ENCODE measurements at regions not wholly inside any gene's neighbourhood (a gene's known extent, or its start where the extent isn't known, plus 50 kb on each side); places are given as distances from the start of the nearest gene placed in this dataset.
A peak's percentile ranks its signal among the peaks of the same experiment; 100 is the strongest.

- no peaks in the 10 kb centered on the region for H3K9me3 ChIP-seq
- no peaks in the 10 kb centered on the region for H3K36me3 Mint-ChIP-seq (ENCODE audit: insufficient read depth, unreplicated experiment)
- no peak overlapping the region for H3K4me3 Mint-ChIP-seq (ENCODE audit: unreplicated experiment)
- ChIA-PET POLR2A (no interaction called here), CTCF (no interaction called here)
- no peak for DNase-seq
- no peak for TF ChIP-seq CTCF (IDR thresholded peaks at IDR 0.05; ENCODE audit: insufficient read depth in 1 of 2, low read depth in 1 of 2, low read length in 1 of 2, severe bottlenecking in 1 of 2, unreplicated experiment in 1 of 2)
- BruUV-seq (replicated peaks), result no TSS peak
- no peaks in the 10 kb centered on the region for H3K36me3 ChIP-seq (ENCODE audit: control insufficient read depth, insufficient read depth, low read length)
- no peaks in the 10 kb centered on the region for H3K4me1 Mint-ChIP-seq (ENCODE audit: low read depth, unreplicated experiment)
- H3K27me3 Mint-ChIP-seq (ENCODE audit: insufficient read depth, unreplicated experiment), result no peaks in the 10 kb centered on the region
- no peak overlapping the region for H3K4me3 ChIP-seq (ENCODE audit: low read depth, low read length)
- H3K9me3 Mint-ChIP-seq (ENCODE audit: unreplicated experiment), result no peaks in the 10 kb centered on the region
- no peaks in the 10 kb centered on the region for H3K27me3 ChIP-seq (replicated peaks; ENCODE audit: control insufficient read depth, insufficient read depth, low read length)
- H3K27ac Mint-ChIP-seq (ENCODE audit: unreplicated experiment), result no peak overlapping the region
- H3K4me1 ChIP-seq, result no peaks in the 10 kb centered on the region
- intact Hi-C loops (cut with micrococcal nuclease; ENCODE audit: unreplicated experiment), result no loop called here
Measured at GRCh38 chr6:126767711-126768110, 350.8 kb upstream of the RSPO3 start.

GRCh38 chr6:126770176-126770575, 348.3 kb upstream of the RSPO3 start:
- POLR2A ChIA-PET, result no interaction called here
- Histone ChIP-seq H3K4me1 (no peaks in the 10 kb centered on the region; the same call in 1 of the 2 replicates), H3K36me3 (ENCODE audit: control insufficient read depth, insufficient read depth, low read length) (no peaks in the 10 kb centered on the region), H3K27me3 (replicated peaks; ENCODE audit: control insufficient read depth, insufficient read depth, low read length) (no peaks in the 10 kb centered on the region), H3K4me3 (ENCODE audit: low read depth, low read length) (no peak overlapping the region), H3K9me3 (no peaks in the 10 kb centered on the region)
- no peak for DNase-seq
- TF ChIP-seq CTCF (IDR thresholded peaks at IDR 0.05; ENCODE audit: insufficient read depth in 1 of 2, low read depth in 1 of 2, low read length in 1 of 2, severe bottlenecking in 1 of 2, unreplicated experiment in 1 of 2), result no peak
- intact Hi-C loops (cut with micrococcal nuclease; ENCODE audit: unreplicated experiment), result no loop called here
- no peaks in the 10 kb centered on the region for H3K27me3 Mint-ChIP-seq (ENCODE audit: insufficient read depth, unreplicated experiment)
- H3K9me3 Mint-ChIP-seq (ENCODE audit: unreplicated experiment), result no peaks in the 10 kb centered on the region
- H3K4me1 Mint-ChIP-seq (ENCODE audit: low read depth, unreplicated experiment), result peaks cover 8% of the 10 kb centered on the region
- H3K4me3 Mint-ChIP-seq (ENCODE audit: unreplicated experiment), result no peak overlapping the region
- no peaks in the 10 kb centered on the region for H3K36me3 Mint-ChIP-seq (ENCODE audit: insufficient read depth, unreplicated experiment)
- CTCF ChIA-PET, result no interaction called here
- H3K27ac Mint-ChIP-seq (ENCODE audit: unreplicated experiment), result no peak overlapping the region
- BruUV-seq (replicated peaks), result no TSS peak

GRCh38 chr6:126773112-126773805, 345.2 kb upstream of the RSPO3 start:
- no peak for TF ChIP-seq CTCF (IDR thresholded peaks at IDR 0.05; ENCODE audit: insufficient read depth in 1 of 2, low read depth in 1 of 2, low read length in 1 of 2, severe bottlenecking in 1 of 2, unreplicated experiment in 1 of 2)
- H3K4me1 ChIP-seq, result no peaks in the 10 kb centered on the region; the same call in 1 of the 2 replicates
- Mint-ChIP-seq H3K4me1 (ENCODE audit: low read depth, unreplicated experiment) (peaks cover 8% of the 10 kb centered on the region), H3K4me3 (ENCODE audit: unreplicated experiment) (no peak overlapping the region), H3K9me3 (ENCODE audit: unreplicated experiment) (no peaks in the 10 kb centered on the region), H3K27me3 (ENCODE audit: insufficient read depth, unreplicated experiment) (no peaks in the 10 kb centered on the region), H3K27ac (ENCODE audit: unreplicated experiment) (peak overlapping the region; percentile 69), H3K36me3 (ENCODE audit: insufficient read depth, unreplicated experiment) (no peaks in the 10 kb centered on the region)
- no TSS peak for BruUV-seq (replicated peaks)
- no peaks in the 10 kb centered on the region for H3K9me3 ChIP-seq
- DNase-seq, result no peak
- no peaks in the 10 kb centered on the region for H3K27me3 ChIP-seq (replicated peaks; ENCODE audit: control insufficient read depth, insufficient read depth, low read length)
- no peak overlapping the region for H3K4me3 ChIP-seq (ENCODE audit: low read depth, low read length)
- no peaks in the 10 kb centered on the region for H3K36me3 ChIP-seq (ENCODE audit: control insufficient read depth, insufficient read depth, low read length)
- POLR2A ChIA-PET, result no interaction called here
- CTCF ChIA-PET, result no interaction called here
- intact Hi-C loops (cut with micrococcal nuclease; ENCODE audit: unreplicated experiment), result no loop called here

Measured in Caco-2 (cell line).